ENCODE measurements at regions not wholly inside any gene's neighbourhood (a gene's known extent, or its start where the extent isn't known, plus 50 kb on each side); places are given as distances from the start of the nearest gene placed in this dataset.

DNA sequence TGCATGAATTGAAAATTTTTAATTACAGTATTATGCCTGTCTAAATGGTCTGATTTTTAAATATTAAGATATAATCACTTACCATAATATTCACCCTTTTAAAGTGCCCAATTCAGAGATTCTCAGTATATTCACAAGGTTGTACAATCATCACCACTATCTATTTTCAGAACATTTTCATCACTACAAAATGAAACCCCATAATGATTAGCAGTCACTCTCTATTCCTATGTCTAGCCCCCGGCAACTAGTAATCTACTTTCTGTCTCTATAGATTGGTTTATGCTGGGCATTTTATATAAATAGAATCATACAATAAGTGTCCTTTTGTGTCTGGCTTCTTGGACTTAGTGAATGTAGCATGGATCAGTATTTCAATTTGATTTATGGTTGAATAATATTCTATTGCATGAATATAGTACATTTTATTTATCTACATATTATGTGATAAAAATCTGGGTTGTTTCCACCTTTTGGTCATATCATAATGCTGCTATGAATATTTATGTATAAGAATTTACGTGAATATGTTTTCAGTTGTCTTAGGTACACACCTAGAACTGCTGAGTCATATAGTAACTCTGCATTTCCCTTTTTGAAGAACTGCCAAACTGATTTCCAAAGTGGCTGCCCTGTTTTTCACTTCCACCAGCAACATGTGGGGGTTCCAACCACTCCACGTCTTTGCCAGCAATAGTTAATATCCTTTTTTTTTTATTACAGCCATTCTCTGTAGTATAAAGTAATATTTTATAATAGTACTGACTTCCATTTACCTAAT is 485.7 kb upstream of the ZNF385D start (continued):
- no peak for TF ChIP-seq CBX8 (IDR thresholded peaks at IDR 0.05; ENCODE audit: borderline replicate concordance, low read depth, low read length)
- TF ChIP-seq KDM4A (IDR thresholded peaks at IDR 0.05; ENCODE audit: low read depth, low read length, severe bottlenecking), result no peak

Data from H1 (cell line).